ENCODE measurements at regions not wholly inside any gene's neighbourhood (a gene's known extent, or its start where the extent isn't known, plus 50 kb on each side); places are given as distances from the start of the nearest gene placed in this dataset.

- no peaks in the 10 kb centered on the region for H3K4me1 ChIP-seq
- no peaks in the 10 kb centered on the region for H3K27me3 ChIP-seq
- TF ChIP-seq CTCF (IDR thresholded peaks at IDR 0.05) (no peak), POLR2AphosphoS5 (IDR thresholded peaks at IDR 0.05) (no peak), EP300 (IDR thresholded peaks at IDR 0.05) (no peak), POLR2A (IDR thresholded peaks at IDR 0.05) (no peak)
- ATAC-seq, result no peak
- H3K36me3 ChIP-seq, result no peaks in the 10 kb centered on the region
- peaks cover 0 to 6% (median 0%) of the 10 kb centered on the region in 3 donors for H3K9me3 ChIP-seq
- H3K27ac ChIP-seq, result no peak overlapping the region
- 77 to 88% methylated on average over 2 of the region's 2 CpGs for WGBS, 2 donors (ENCODE audit: low coverage in 1 of 2)
- H3K4me3 ChIP-seq, result no peak overlapping the region
Observed at GRCh38 chr18:56042915-56043536, 455.0 kb upstream of the TCF4 start.

- TF ChIP-seq POLR2AphosphoS5 (IDR thresholded peaks at IDR 0.05) (no peak), EP300 (IDR thresholded peaks at IDR 0.05) (no peak)
- no peak for ATAC-seq
- no peaks in the 10 kb centered on the region for H3K4me1 ChIP-seq
- H3K27ac ChIP-seq, result no peak overlapping the region
- no peaks in the 10 kb centered on the region for H3K9me3 ChIP-seq
- no peak overlapping the region for H3K4me3 ChIP-seq
- no peaks in the 10 kb centered on the region for H3K27me3 ChIP-seq
- no peaks in the 10 kb centered on the region for H3K36me3 ChIP-seq
- 86 to 89% methylated on average over 5 to 8 of the region's 8 CpGs for WGBS, 2 donors (ENCODE audit: low coverage in 1 of 2)
Observed at GRCh38 chr18:56038171-56039030, 450.4 kb upstream of the TCF4 start.

GRCh38 chr18:56036741-56037140 is 448.7 kb upstream of the TCF4 start:
- H3K27me3 ChIP-seq, result no peaks in the 10 kb centered on the region
- no peak for TF ChIP-seq CTCF (IDR thresholded peaks at IDR 0.05)
- no peak for TF ChIP-seq EP300 (IDR thresholded peaks at IDR 0.05)
- no peak for TF ChIP-seq POLR2A (IDR thresholded peaks at IDR 0.05)
- TF ChIP-seq POLR2AphosphoS5 (IDR thresholded peaks at IDR 0.05), result no peak
- ATAC-seq, result no peak
- peaks cover 0 to 3% (median 0%) of the 10 kb centered on the region in 3 donors for H3K4me1 ChIP-seq
- WGBS, 2 donors (ENCODE audit: low coverage in 1 of 2), result 78 to 85% methylated on average over 2 of the region's 2 CpGs
- H3K27ac ChIP-seq, result no peak overlapping the region
- H3K4me3 ChIP-seq, result no peak overlapping the region
- no peaks in the 10 kb centered on the region for H3K36me3 ChIP-seq
- no peaks in the 10 kb centered on the region for H3K9me3 ChIP-seq

GRCh38 chr18:56035546-56035945 is 447.6 kb upstream of the TCF4 start:
- WGBS, 2 donors (ENCODE audit: low coverage in 1 of 2), result 83 to 85% methylated on average over 2 of the region's 3 CpGs
- Histone ChIP-seq H3K4me1 (peaks cover 0 to 5% (median 0%) of the 10 kb centered on the region in 3 donors), H3K9me3 (no peaks in the 10 kb centered on the region), H3K27ac (no peak overlapping the region), H3K4me3 (no peak overlapping the region), H3K36me3 (no peaks in the 10 kb centered on the region), H3K27me3 (no peaks in the 10 kb centered on the region)
- ATAC-seq, result no peak
- TF ChIP-seq EP300 (IDR thresholded peaks at IDR 0.05), result no peak

- no peaks in the 10 kb centered on the region for H3K36me3 ChIP-seq
- WGBS, 2 donors (ENCODE audit: low coverage in 1 of 2), result 19 to 35% methylated on average over 2 of the region's 2 CpGs
- no peak for ATAC-seq
Observed at GRCh38 chr18:56034949-56035348, 447.0 kb upstream of the TCF4 start.

More at GRCh38 chr18:56034949-56035348, 447.0 kb upstream of the TCF4 start:
- Histone ChIP-seq H3K27me3 (no peaks in the 10 kb centered on the region), H3K4me1 (peaks cover 0 to 5% (median 0%) of the 10 kb centered on the region in 3 donors), H3K9me3 (no peaks in the 10 kb centered on the region), H3K4me3 (no peak overlapping the region), H3K27ac (no peak overlapping the region)
- TF ChIP-seq POLR2AphosphoS5 (IDR thresholded peaks at IDR 0.05) (no peak), POLR2A (IDR thresholded peaks at IDR 0.05) (no peak), CTCF (IDR thresholded peaks at IDR 0.05) (no peak), EP300 (IDR thresholded peaks at IDR 0.05) (no peak)

Measured in gastroesophageal sphincter (tissue), 4 donors.